ENCODE measurements at regions not wholly inside any gene's neighbourhood (a gene's known extent, or its start where the extent isn't known, plus 50 kb on each side); places are given as distances from the start of the nearest gene placed in this dataset.

DNA sequence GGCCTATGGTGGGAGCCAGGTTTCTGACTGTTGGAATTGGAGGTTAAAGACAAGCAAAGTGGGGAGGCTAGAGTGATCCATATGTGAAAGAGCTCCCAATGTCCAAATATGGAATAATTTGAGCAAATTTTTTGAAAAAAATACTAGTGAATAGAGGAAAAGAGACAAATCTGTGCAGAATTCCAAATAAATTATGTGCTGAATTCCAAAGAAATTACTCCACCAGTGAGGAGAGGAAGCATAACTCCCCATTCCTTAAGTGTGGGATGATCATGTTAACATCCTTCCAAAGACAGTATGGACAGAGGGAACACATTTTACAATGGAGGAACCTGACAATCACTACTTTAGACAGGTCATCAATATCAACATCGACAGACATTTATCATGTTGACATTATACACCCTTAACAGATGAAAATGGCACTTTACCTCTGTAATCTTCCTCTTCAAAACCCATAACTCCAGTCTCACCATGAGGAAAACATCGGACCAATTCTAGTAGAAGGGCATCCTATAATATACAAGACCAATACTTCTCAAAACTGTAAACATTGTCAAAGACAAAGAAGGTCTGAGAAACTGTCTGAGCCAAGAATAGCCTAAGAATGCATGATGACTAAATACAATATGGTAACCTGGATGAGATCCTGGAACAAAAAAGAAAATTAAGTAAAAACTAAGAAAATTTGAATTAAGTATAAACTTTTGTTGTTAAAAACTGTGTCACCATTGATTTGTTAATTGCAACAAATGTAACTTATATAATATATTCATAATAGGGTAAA is 71.5 kb upstream of the RGS4 start:
- TF ChIP-seq, protein P1, sequence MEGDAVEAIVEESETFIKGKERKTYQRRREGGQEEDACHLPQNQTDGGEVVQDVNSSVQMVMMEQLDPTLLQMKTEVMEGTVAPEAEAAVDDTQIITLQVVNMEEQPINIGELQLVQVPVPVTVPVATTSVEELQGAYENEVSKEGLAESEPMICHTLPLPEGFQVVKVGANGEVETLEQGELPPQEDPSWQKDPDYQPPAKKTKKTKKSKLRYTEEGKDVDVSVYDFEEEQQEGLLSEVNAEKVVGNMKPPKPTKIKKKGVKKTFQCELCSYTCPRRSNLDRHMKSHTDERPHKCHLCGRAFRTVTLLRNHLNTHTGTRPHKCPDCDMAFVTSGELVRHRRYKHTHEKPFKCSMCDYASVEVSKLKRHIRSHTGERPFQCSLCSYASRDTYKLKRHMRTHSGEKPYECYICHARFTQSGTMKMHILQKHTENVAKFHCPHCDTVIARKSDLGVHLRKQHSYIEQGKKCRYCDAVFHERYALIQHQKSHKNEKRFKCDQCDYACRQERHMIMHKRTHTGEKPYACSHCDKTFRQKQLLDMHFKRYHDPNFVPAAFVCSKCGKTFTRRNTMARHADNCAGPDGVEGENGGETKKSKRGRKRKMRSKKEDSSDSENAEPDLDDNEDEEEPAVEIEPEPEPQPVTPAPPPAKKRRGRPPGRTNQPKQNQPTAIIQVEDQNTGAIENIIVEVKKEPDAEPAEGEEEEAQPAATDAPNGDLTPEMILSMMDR (IDR thresholded peaks at IDR 0.05; ENCODE audit: low read depth, low read length): no peak
- TF ChIP-seq, protein P2, sequence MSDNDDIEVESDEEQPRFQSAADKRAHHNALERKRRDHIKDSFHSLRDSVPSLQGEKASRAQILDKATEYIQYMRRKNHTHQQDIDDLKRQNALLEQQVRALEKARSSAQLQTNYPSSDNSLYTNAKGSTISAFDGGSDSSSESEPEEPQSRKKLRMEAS (IDR thresholded peaks at IDR 0.05; ENCODE audit: low read depth, low read length): no peak
- no peak for TF ChIP-seq POLR2A (IDR thresholded peaks at IDR 0.05; ENCODE audit: extremely low read depth, insufficient read length)

Data from NB4 (cell line).